HCT116 (cell line): ENCODE measurements at regions not wholly inside any gene's neighbourhood (a gene's known extent, or its start where the extent isn't known, plus 50 kb on each side); places are given as distances from the start of the nearest gene placed in this dataset.

ENCODE experiments used
- ATAC-seq: fragments of 200-7000 bp; cut with Tn5 transposase; 2 replicates; pipeline ENCODE4 v1.9.1; 2020; ENCODE audit warnings: mild to moderate bottlenecking, moderate library complexity
- BruUV-seq: library from RNA; stranded (reverse); fragments of 400-500 nt; replicated peaks from 2 replicates; lab custom pipeline; 2021; lab: Mats Ljungman, UMichigan
- CTCF ChIA-PET: fragments of 300-600 bp; sonication (Branson Sonifier 250); formaldehyde crosslinking; loops from one replicate; lab custom pipeline; 2021; ENCODE audit warnings: antibody characterized with exemption; lab: Charles Lee
- POLR2A ChIA-PET: fragments of 300-600, 350-600 bp; sonication (Branson Sonifier 250); formaldehyde crosslinking; loops from one replicate; lab custom pipeline; 2021; ENCODE audit warnings: antibody characterized with exemption; lab: Charles Lee
- RAD21 ChIA-PET, 2 experiments: fragments of 300-600 bp; sonication (Branson Sonifier 250); formaldehyde crosslinking; loops; one replicate each; lab custom pipeline; 2023; ENCODE audit warnings: low total read pairs in 2 of 2; ENCODE audit not compliant: uncharacterized antibody in 2 of 2, unreplicated experiment in 2 of 2, low non-redundant PET in 1 of 2; lab: Charles Lee
- DNase-seq: peaks from one replicate; pipeline ENCODE4 v3.0.0-alpha.2; 2010; ENCODE audit warnings: low read depth, low spot score
- H2AFZ ChIP-seq: fragments of 200-600 bp; shearing (Covaris generic), sonication (generic); 2 replicates; pipeline ENCODE4 v1.6.1; 2017; ENCODE audit warnings: low read depth, mixed run types, mixed read lengths, antibody characterized with exemption, low read length; ENCODE audit not compliant: poor library complexity, severe bottlenecking
- H3K27ac ChIP-seq: 2 replicates; pipeline ENCODE4 v1.5.1; 2012; ENCODE audit warnings: low read depth, low read length
- H3K27me3 ChIP-seq: fragments of 200-600 bp; sonication (generic); 2 replicates; pipeline ENCODE4 v1.6.1; 2016; ENCODE audit warnings: mixed run types, low read length, mixed read lengths; ENCODE audit not compliant: insufficient read depth
- H3K36me3 ChIP-seq, 2 experiments: fragments of 200-500 bp in 1 of 2; fragments of 200-600 bp in 1 of 2; sonication (Bioruptor generic) in 1 of 2; sonication (generic) in 1 of 2; 2 replicates each; pipeline versions ENCODE4 v1.5.1 to v1.6.1; 2014 to 2016; ENCODE audit warnings: low read length in 2 of 2, inconsistent platforms in 1 of 2, mixed read lengths in 1 of 2, mixed run types in 1 of 2; ENCODE audit not compliant: insufficient read depth in 2 of 2, control insufficient read depth in 1 of 2
- H3K4me1 ChIP-seq, 2 experiments: fragments of 200-600 bp in 1 of 2; sonication (generic) in 1 of 2; 2 replicates each; pipeline versions ENCODE4 v1.5.1 to v1.6.1; 2012 to 2017; ENCODE audit warnings: low read length in 2 of 2, inconsistent platforms in 1 of 2, mild to moderate bottlenecking in 1 of 2, mixed read lengths in 1 of 2, mixed run types in 1 of 2, moderate library complexity in 1 of 2; ENCODE audit not compliant: insufficient read depth in 2 of 2, control insufficient read depth in 1 of 2
- H3K4me2 ChIP-seq: fragments of 200-600 bp; sonication (generic); 2 replicates; pipeline ENCODE4 v1.6.1; 2017; ENCODE audit warnings: mixed run types, low read length, mixed read lengths
- H3K4me3 ChIP-seq, 2 experiments: fragments of 200-600 bp in 1 of 2; sonication (generic) in 1 of 2; replicated peaks in 1 of 2; 2 replicates each; pipeline ENCODE4 v1.5.1; 2011 to 2016; ENCODE audit warnings: low read length in 2 of 2, control low read depth in 1 of 2, low read depth in 1 of 2, mild to moderate bottlenecking in 1 of 2, mixed read lengths in 1 of 2, mixed run types in 1 of 2
- H3K79me2 ChIP-seq: fragments of 200-600 bp; sonication (generic); 2 replicates; pipeline ENCODE4 v1.6.1; 2017; ENCODE audit warnings: mild to moderate bottlenecking, mixed run types, low read length, moderate library complexity, mixed read lengths; ENCODE audit not compliant: insufficient read depth
- H3K9ac ChIP-seq: fragments of 200-600 bp; sonication (generic); 2 replicates; pipeline ENCODE4 v1.6.1; 2016; ENCODE audit warnings: low read length, mixed read lengths
- H3K9me2 ChIP-seq: fragments of 200-600 bp; sonication (generic), shearing (Covaris generic); 2 replicates; pipeline ENCODE4 v1.6.1; 2017; ENCODE audit warnings: mixed run types, mild to moderate bottlenecking, moderate library complexity; ENCODE audit not compliant: insufficient read depth
- H3K9me3 ChIP-seq, 2 experiments: fragments of 200-500 bp in 1 of 2; fragments of 200-600 bp in 1 of 2; sonication (Bioruptor generic) in 1 of 2; sonication (generic) in 1 of 2; 2 replicates each; pipeline ENCODE4 v1.6.1; 2014 to 2017; ENCODE audit warnings: low read length in 2 of 2, mixed read lengths in 2 of 2, inconsistent platforms in 1 of 2, low read depth in 1 of 2, mild to moderate bottlenecking in 1 of 2, mixed run types in 1 of 2, moderate library complexity in 1 of 2; ENCODE audit not compliant: control insufficient read depth in 1 of 2, insufficient read depth in 1 of 2
- H4K20me1 ChIP-seq: fragments of 200-600 bp; sonication (generic), shearing (Covaris generic); 2 replicates; pipeline ENCODE4 v1.6.1; 2017; ENCODE audit warnings: mixed run types, mild to moderate bottlenecking, moderate library complexity; ENCODE audit not compliant: insufficient read depth
- ATF3 ChIP-seq: IDR thresholded peaks from 2 replicates; pipeline ENCODE4 v1.6.1; 2012
- CBX3 ChIP-seq: IDR thresholded peaks from 2 replicates; pipeline ENCODE4 v1.6.1; 2012; ENCODE audit warnings: low read depth
- CEBPB ChIP-seq: IDR thresholded peaks from 2 replicates; pipeline ENCODE4 v1.6.1; 2012; ENCODE audit warnings: low read depth
- CTCF ChIP-seq, 3 experiments: fragments of 200-600 bp in 1 of 3; sonication (generic) in 1 of 3; IDR thresholded peaks in 2 of 3; conservative IDR thresholded peaks in 1 of 3; 2 replicates each; pipeline ENCODE4 v1.5.1; 2012 to 2017; ENCODE audit warnings: low read depth in 2 of 3, low read length in 2 of 3, antibody characterized with exemption in 1 of 3, borderline replicate concordance in 1 of 3, control low read depth in 1 of 3, mild to moderate bottlenecking in 1 of 3, mixed read lengths in 1 of 3, mixed run types in 1 of 3, moderate library complexity in 1 of 3; ENCODE audit not compliant: insufficient read depth in 1 of 3
- EGR1 ChIP-seq: IDR thresholded peaks from 2 replicates; pipeline ENCODE4 v1.6.1; 2012; ENCODE audit warnings: low read depth
- ELF1 ChIP-seq: IDR thresholded peaks from 2 replicates; pipeline ENCODE4 v1.6.1; 2012; ENCODE audit warnings: low read depth, borderline replicate concordance
- EZH2 ChIP-seq: fragments of 200-600 bp; sonication (generic); IDR thresholded peaks from 2 replicates; pipeline ENCODE4 v1.6.1; 2017; ENCODE audit warnings: antibody characterized with exemption, mixed run types
- JUND ChIP-seq: IDR thresholded peaks from 2 replicates; pipeline ENCODE4 v1.6.1; 2012
- MAX ChIP-seq: IDR thresholded peaks from 2 replicates; pipeline ENCODE4 v1.6.1; 2012
- RAD21 ChIP-seq: IDR thresholded peaks from 2 replicates; pipeline ENCODE4 v1.6.1; 2012; ENCODE audit warnings: low read depth, mild to moderate bottlenecking
- SIN3A ChIP-seq: IDR thresholded peaks from 2 replicates; pipeline ENCODE4 v1.6.1; 2012; ENCODE audit warnings: low read depth
- SP1 ChIP-seq: IDR thresholded peaks from 2 replicates; pipeline ENCODE4 v1.6.1; 2012; ENCODE audit warnings: low read depth
- TCF7L2 ChIP-seq: IDR thresholded peaks from 2 replicates; pipeline ENCODE4 v1.7.0; 2011; ENCODE audit warnings: borderline replicate concordance, inconsistent platforms; ENCODE audit not compliant: insufficient read depth, insufficient read length; ENCODE audit errors: extremely low read depth
- YY1 ChIP-seq: IDR thresholded peaks from 2 replicates; pipeline ENCODE4 v1.6.1; 2011; ENCODE audit warnings: low read length, low read depth, moderate library complexity, mild to moderate bottlenecking; ENCODE audit not compliant: insufficient replicate concordance; ENCODE audit errors: extremely low read depth
- ZNF274 ChIP-seq: fragments of 200-500 bp; sonication (Bioruptor generic); IDR thresholded peaks from 2 replicates; pipeline ENCODE4 v1.6.1; 2014; ENCODE audit warnings: mild to moderate bottlenecking, low read depth, low read length, inconsistent platforms
- intact Hi-C: fragments of 100-400 bp; cut with micrococcal nuclease; formaldehyde crosslinking; loops from 2 replicates; pipeline ENCODE4 v1.10.0; 2022

- H3K9me3 ChIP-seq: peaks cover 0 to 9% of the 10 kb centered on the region in 2 experiments; a peak in 2 of 4 replicates
- no peaks in the 10 kb centered on the region for H3K9me2 ChIP-seq
- H3K36me3 ChIP-seq: no peaks in the 10 kb centered on the region
- no peak overlapping the region for H2AFZ ChIP-seq
- H4K20me1 ChIP-seq: no peaks in the 10 kb centered on the region
- no peak overlapping the region for H3K27ac ChIP-seq
- POLR2A ChIA-PET: no interaction called here
- no peak for DNase-seq
- no peak overlapping the region for H3K9ac ChIP-seq
- BruUV-seq: no TSS peak
- no peak for ATAC-seq
- H3K4me1 ChIP-seq: no peaks in the 10 kb centered on the region
- RAD21 ChIA-PET: no interaction called here
- H3K4me3 ChIP-seq: no peak overlapping the region
- no peak overlapping the region for H3K4me2 ChIP-seq
- no peak for TF ChIP-seq ATF3
- no peak for TF ChIP-seq CEBPB
- no peak for TF ChIP-seq CBX3
- TF ChIP-seq TCF7L2: no peak
- no peak for TF ChIP-seq MAX
- no peak for TF ChIP-seq SP1
- TF ChIP-seq RAD21: no peak
- TF ChIP-seq JUND: no peak
- no peak for TF ChIP-seq SIN3A
- TF ChIP-seq YY1: no peak
- no peak for TF ChIP-seq EZH2
- TF ChIP-seq EGR1: no peak
- TF ChIP-seq CTCF (IDR thresholded peaks at IDR 0.05 in 2 of 3, conservative IDR thresholded peaks at IDR 0.05 in 1 of 3; ENCODE audit: borderline replicate concordance in 1 of 3, insufficient read depth in 1 of 3, low read depth in 2 of 3, low read length in 2 of 3): no peak
- no peak for TF ChIP-seq ZNF274
- no peak for TF ChIP-seq ELF1
- no peaks in the 10 kb centered on the region for H3K79me2 ChIP-seq
- no peaks in the 10 kb centered on the region for H3K27me3 ChIP-seq
- CTCF ChIA-PET: no interaction called here
- intact Hi-C loops: no loop called here
Measured at GRCh38 chr9:80382211-80382891, 810.6 kb downstream of the TLE4 start.
